ENCODE measurements at regions not wholly inside any gene's neighbourhood (a gene's known extent, or its start where the extent isn't known, plus 50 kb on each side); places are given as distances from the start of the nearest gene placed in this dataset.

DNA sequence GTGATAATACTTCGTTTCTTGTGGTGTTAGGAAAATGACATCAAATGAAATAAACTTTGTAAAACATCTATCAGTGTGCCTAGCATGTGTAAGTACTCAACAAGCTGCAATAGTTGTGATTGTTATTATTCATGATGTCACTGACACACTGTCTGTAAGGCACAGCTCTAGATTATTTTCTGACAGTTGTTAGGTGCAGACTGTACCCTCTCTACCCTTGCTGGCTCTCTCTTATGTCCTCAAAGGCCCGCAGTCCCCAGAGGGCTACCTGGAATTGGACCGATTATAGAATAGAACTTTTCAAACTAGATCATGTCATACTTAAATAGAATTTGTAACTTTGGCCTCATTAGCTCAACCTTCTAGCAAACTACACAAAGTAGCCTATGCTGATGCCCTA lies 65.9 kb upstream of the VCAN start:
- TF ChIP-seq, protein P1, sequence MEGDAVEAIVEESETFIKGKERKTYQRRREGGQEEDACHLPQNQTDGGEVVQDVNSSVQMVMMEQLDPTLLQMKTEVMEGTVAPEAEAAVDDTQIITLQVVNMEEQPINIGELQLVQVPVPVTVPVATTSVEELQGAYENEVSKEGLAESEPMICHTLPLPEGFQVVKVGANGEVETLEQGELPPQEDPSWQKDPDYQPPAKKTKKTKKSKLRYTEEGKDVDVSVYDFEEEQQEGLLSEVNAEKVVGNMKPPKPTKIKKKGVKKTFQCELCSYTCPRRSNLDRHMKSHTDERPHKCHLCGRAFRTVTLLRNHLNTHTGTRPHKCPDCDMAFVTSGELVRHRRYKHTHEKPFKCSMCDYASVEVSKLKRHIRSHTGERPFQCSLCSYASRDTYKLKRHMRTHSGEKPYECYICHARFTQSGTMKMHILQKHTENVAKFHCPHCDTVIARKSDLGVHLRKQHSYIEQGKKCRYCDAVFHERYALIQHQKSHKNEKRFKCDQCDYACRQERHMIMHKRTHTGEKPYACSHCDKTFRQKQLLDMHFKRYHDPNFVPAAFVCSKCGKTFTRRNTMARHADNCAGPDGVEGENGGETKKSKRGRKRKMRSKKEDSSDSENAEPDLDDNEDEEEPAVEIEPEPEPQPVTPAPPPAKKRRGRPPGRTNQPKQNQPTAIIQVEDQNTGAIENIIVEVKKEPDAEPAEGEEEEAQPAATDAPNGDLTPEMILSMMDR (IDR thresholded peaks at IDR 0.05) = no peak
- TF ChIP-seq POLR2A (IDR thresholded peaks at IDR 0.05) = no peak

All from heart left ventricle (tissue), 13 donors.